SK-N-SH (cell line): ENCODE measurements at regions not wholly inside any gene's neighbourhood (a gene's known extent, or its start where the extent isn't known, plus 50 kb on each side); places are given as distances from the start of the nearest gene placed in this dataset.

Experiments used
- CTCF ChIA-PET: fragments of 300-600, 350-600 bp; formaldehyde crosslinking; extraction: SDS; loops from one replicate; lab custom pipeline; 2021; lab: Yijun Ruan, JAX
- POLR2A ChIA-PET: fragments of 350-600 bp; sonication (Branson Sonifier 250); formaldehyde crosslinking; extraction: SDS; loops from one replicate; lab custom pipeline; 2020; ENCODE audit warnings: antibody characterized with exemption, inconsistent platforms; lab: Yijun Ruan, JAX
- DNase-seq: peaks from one replicate; pipeline ENCODE4 v3.0.0; 2012
- H2AFZ ChIP-seq: fragments of 200-600 bp; sonication (generic); 2 replicates; pipeline ENCODE4 v1.8.1; 2016; ENCODE audit warnings: antibody characterized with exemption, mild to moderate bottlenecking, low read depth
- H3F3A ChIP-seq: fragments of 200-600 bp; sonication (generic); replicated peaks from 2 replicates; pipeline ENCODE3; 2016; ENCODE audit warnings: antibody characterized with exemption, mild to moderate bottlenecking; ENCODE audit not compliant: insufficient read depth
- H3K27ac ChIP-seq, 2 experiments: fragments of 200-500 bp in 1 of 2; fragments of 200-600 bp in 1 of 2; sonication (Bioruptor generic) in 1 of 2; sonication (generic), shearing (Covaris generic) in 1 of 2; 2 replicates each; pipeline versions ENCODE4 v1.5.1 to v1.6.1; 2014 to 2016; ENCODE audit warnings: low read depth in 2 of 2, inconsistent platforms in 1 of 2, low read length in 1 of 2, mild to moderate bottlenecking in 1 of 2, mixed read lengths in 1 of 2
- H3K27me3 ChIP-seq: fragments of 200-600 bp; sonication (generic), shearing (Covaris generic); 2 replicates; pipeline ENCODE4 v1.6.1; 2016; ENCODE audit warnings: mixed run types; ENCODE audit not compliant: insufficient read depth
- H3K36me3 ChIP-seq, 2 experiments: fragments of 200-500 bp in 1 of 2; fragments of 200-600 bp in 1 of 2; sonication (Bioruptor generic) in 1 of 2; sonication (generic) in 1 of 2; replicated peaks in 1 of 2; 2 replicates each; pipeline versions ENCODE3 to v1.5.1; 2014 to 2016; ENCODE audit warnings: low read length in 1 of 2, mild to moderate bottlenecking in 1 of 2; ENCODE audit not compliant: insufficient read depth in 2 of 2, control insufficient read depth in 1 of 2
- H3K4me1 ChIP-seq, 2 experiments: fragments of 200-500 bp in 1 of 2; fragments of 200-600 bp in 1 of 2; sonication (Bioruptor generic) in 1 of 2; sonication (generic), shearing (Covaris generic) in 1 of 2; 2 replicates each; pipeline versions ENCODE4 v1.5.1 to v1.6.1; 2014 to 2016; ENCODE audit warnings: low read depth in 1 of 2, low read length in 1 of 2, mixed run types in 1 of 2; ENCODE audit not compliant: insufficient read depth in 2 of 2, control insufficient read depth in 1 of 2
- H3K4me2 ChIP-seq: fragments of 200-600 bp; sonication (generic), shearing (Covaris generic); 2 replicates; pipeline ENCODE4 v1.6.1; 2017; ENCODE audit warnings: mixed run types
- H3K4me3 ChIP-seq, 2 experiments: fragments of 200-500 bp in 1 of 2; fragments of 200-600 bp in 1 of 2; sonication (Bioruptor generic) in 1 of 2; sonication (generic), shearing (Covaris generic) in 1 of 2; 2 replicates each; pipeline versions ENCODE4 v1.5.1 to v1.8.1; 2014 to 2016; ENCODE audit warnings: low read depth in 2 of 2, inconsistent platforms in 1 of 2, low read length in 1 of 2, mild to moderate bottlenecking in 1 of 2, mixed read lengths in 1 of 2, moderate library complexity in 1 of 2
- H3K79me2 ChIP-seq: fragments of 200-600 bp; sonication (generic); 2 replicates; pipeline ENCODE4 v1.8.1; 2017; ENCODE audit warnings: mild to moderate bottlenecking; ENCODE audit not compliant: insufficient read depth
- H3K9ac ChIP-seq: fragments of 200-600 bp; sonication (generic); 2 replicates; pipeline ENCODE4 v1.6.1; 2017; ENCODE audit warnings: mixed run types
- H3K9me2 ChIP-seq: fragments of 200-600 bp; sonication (generic); 2 replicates; pipeline ENCODE4 v1.6.1; 2017; ENCODE audit warnings: mixed run types
- H3K9me3 ChIP-seq: fragments of 200-600 bp; sonication (generic); 2 replicates; pipeline ENCODE4 v1.6.1; 2017; ENCODE audit warnings: mixed run types, mild to moderate bottlenecking, moderate library complexity
- H4K20me1 ChIP-seq: fragments of 200-600 bp; sonication (generic); 2 replicates; pipeline ENCODE4 v1.6.1; 2017; ENCODE audit warnings: mild to moderate bottlenecking, mixed run types; ENCODE audit not compliant: insufficient read depth
- CHD2 ChIP-seq: fragments of 150-350 bp; IDR thresholded peaks from 2 replicates; pipeline ENCODE4 v1.6.1; 2018; ENCODE audit warnings: low read length; ENCODE audit not compliant: partially characterized antibody
- CTCF ChIP-seq: fragments of 200-600 bp; sonication (generic); IDR thresholded peaks from 2 replicates; pipeline ENCODE4 v1.6.1; 2017; ENCODE audit warnings: antibody characterized with exemption, mild to moderate bottlenecking, moderate library complexity
- EP300 ChIP-seq, 2 experiments: IDR thresholded peaks; 2 replicates each; pipeline versions ENCODE4 v1.4.0 to v1.6.1; 2012; ENCODE audit warnings: borderline replicate concordance in 1 of 2, low read depth in 1 of 2, low read length in 1 of 2
- FOSL2 ChIP-seq: IDR thresholded peaks from 2 replicates; pipeline ENCODE4 v1.4.0; 2012; ENCODE audit warnings: low read depth, mild to moderate bottlenecking, moderate library complexity, borderline replicate concordance
- FOXM1 ChIP-seq: IDR thresholded peaks from 2 replicates; pipeline ENCODE4 v1.4.0; 2012; ENCODE audit warnings: low read depth, mild to moderate bottlenecking
- GATA2 ChIP-seq: sonication (generic); formaldehyde crosslinking; IDR thresholded peaks from 2 replicates; pipeline ENCODE4 v1.5.0; 2020; ENCODE audit warnings: mild to moderate bottlenecking, missing genetic modification reagents
- JUND ChIP-seq: IDR thresholded peaks from 2 replicates; pipeline ENCODE4 v1.4.0; 2012
- NFIC ChIP-seq: IDR thresholded peaks from 2 replicates; pipeline ENCODE4 v1.4.0; 2012; ENCODE audit warnings: borderline replicate concordance
- NRF1 ChIP-seq: IDR thresholded peaks from 2 replicates; pipeline ENCODE4 v1.6.1; 2012; ENCODE audit warnings: low read depth, mild to moderate bottlenecking, low read length
- RCOR1 ChIP-seq: fragments of 150-350 bp; IDR thresholded peaks from 2 replicates; pipeline ENCODE4 v1.6.1; 2017; ENCODE audit warnings: antibody characterized with exemption, low read length
- RXRA ChIP-seq: IDR thresholded peaks from 2 replicates; pipeline ENCODE4 v1.4.0; 2012; ENCODE audit warnings: low read depth, mild to moderate bottlenecking, borderline replicate concordance
- TCF12 ChIP-seq: IDR thresholded peaks from 2 replicates; pipeline ENCODE4 v1.4.0; 2012
- ZBTB33 ChIP-seq: IDR thresholded peaks from 2 replicates; pipeline ENCODE4 v1.4.0; 2012; ENCODE audit warnings: low read depth, borderline replicate concordance
- WGBS: methylation state at CpG from one replicate; pipeline ENCODE4 v1.1.6; 2017; ENCODE audit warnings: low lambda C conversion rate; 5-methylcytosine and 5-hydroxymethylcytosine counted together
- TF ChIP-seq, protein P1 (sequence below): IDR thresholded peaks from 2 replicates; pipeline ENCODE4 v1.4.0; 2012; ENCODE audit warnings: low read depth, borderline replicate concordance
- TF ChIP-seq, protein P2 (sequence below): fragments of 150-350 bp; IDR thresholded peaks from 2 replicates; pipeline ENCODE4 v1.6.1; 2017; ENCODE audit warnings: antibody characterized with exemption, low read length, low read depth, borderline replicate concordance

DNA sequence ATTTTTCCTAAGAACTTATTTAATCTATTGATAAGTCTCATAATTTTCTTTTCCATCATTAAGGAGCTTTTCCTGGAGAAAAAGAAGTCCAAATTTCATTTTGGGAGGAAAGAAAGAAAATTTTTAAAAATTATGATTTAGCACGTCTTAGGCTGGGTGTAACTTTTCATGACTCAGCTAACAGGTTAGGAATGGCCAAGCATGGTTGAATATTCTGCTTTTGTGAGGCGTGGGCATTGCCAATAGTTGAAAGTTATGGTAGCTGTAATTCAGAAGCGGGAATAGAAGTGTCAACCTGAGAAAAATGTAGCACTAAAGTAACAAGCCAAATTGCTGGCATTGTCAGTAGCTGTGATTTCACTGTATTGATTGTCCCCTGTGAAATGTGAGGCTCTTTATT, 77.2 kb upstream of the ARID1B start:
- no peak overlapping the region for H3K9ac ChIP-seq
- H4K20me1 ChIP-seq, result no peaks in the 10 kb centered on the region
- H3K4me1 ChIP-seq, result no peaks in the 10 kb centered on the region
- H3K79me2 ChIP-seq, result no peaks in the 10 kb centered on the region
- no peaks in the 10 kb centered on the region for H3K27me3 ChIP-seq
- no peak overlapping the region for H2AFZ ChIP-seq
- no peak for TF ChIP-seq RCOR1
- no peak for TF ChIP-seq RXRA
- no peak for TF ChIP-seq CTCF
- TF ChIP-seq, protein P1, sequence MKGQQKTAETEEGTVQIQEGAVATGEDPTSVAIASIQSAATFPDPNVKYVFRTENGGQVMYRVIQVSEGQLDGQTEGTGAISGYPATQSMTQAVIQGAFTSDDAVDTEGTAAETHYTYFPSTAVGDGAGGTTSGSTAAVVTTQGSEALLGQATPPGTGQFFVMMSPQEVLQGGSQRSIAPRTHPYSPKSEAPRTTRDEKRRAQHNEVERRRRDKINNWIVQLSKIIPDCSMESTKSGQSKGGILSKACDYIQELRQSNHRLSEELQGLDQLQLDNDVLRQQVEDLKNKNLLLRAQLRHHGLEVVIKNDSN, result no peak
- no peak for TF ChIP-seq GATA2 (CRISPR knock-in tag)
- no peak for TF ChIP-seq FOXM1
- no peak for TF ChIP-seq ZBTB33
- no peak for TF ChIP-seq CHD2
- no peak for TF ChIP-seq NFIC
- TF ChIP-seq, protein P2, sequence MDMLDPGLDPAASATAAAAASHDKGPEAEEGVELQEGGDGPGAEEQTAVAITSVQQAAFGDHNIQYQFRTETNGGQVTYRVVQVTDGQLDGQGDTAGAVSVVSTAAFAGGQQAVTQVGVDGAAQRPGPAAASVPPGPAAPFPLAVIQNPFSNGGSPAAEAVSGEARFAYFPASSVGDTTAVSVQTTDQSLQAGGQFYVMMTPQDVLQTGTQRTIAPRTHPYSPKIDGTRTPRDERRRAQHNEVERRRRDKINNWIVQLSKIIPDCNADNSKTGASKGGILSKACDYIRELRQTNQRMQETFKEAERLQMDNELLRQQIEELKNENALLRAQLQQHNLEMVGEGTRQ, result no peak
- no peak for TF ChIP-seq NRF1
- H3K27ac ChIP-seq, result no peak overlapping the region
- ChIA-PET POLR2A (no interaction called here), CTCF (interaction anchor here (0.5 to 1.0 kb wide), 2 partner anchors 11 to 235 kb away, joined by 3 to 4 read pairs; no protein-coding TSS in a partner anchor)
- 95% methylated on average over 3 of the region's 3 CpGs for WGBS
- H3K9me3 ChIP-seq, result no peaks in the 10 kb centered on the region
- H3K4me2 ChIP-seq, result no peak overlapping the region
- H3F3A ChIP-seq, result peaks cover 9% of the 10 kb centered on the region
- no peaks in the 10 kb centered on the region for H3K36me3 ChIP-seq
- DNase-seq, result no peak
- H3K9me2 ChIP-seq, result no peaks in the 10 kb centered on the region
- no peak overlapping the region for H3K4me3 ChIP-seq

GRCh38 chr6:156699017-156699421, 78.2 kb upstream of the ARID1B start:
- Histone ChIP-seq H4K20me1 (no peaks in the 10 kb centered on the region), H3K4me2 (peak overlapping the region; percentile 37; the same call in 1 of the 2 replicates), H3K36me3 (no peaks in the 10 kb centered on the region), H3K9me2 (no peaks in the 10 kb centered on the region), H3F3A (peaks cover 9% of the 10 kb centered on the region), H3K9me3 (no peaks in the 10 kb centered on the region), H3K4me1 (no peaks in the 10 kb centered on the region), H2AFZ (peak overlapping the region; percentile 46; the same call in 1 of the 2 replicates), H3K79me2 (no peaks in the 10 kb centered on the region), H3K27ac (peak overlapping the region in 1 of 2 experiments; percentile 41; a peak in 2 of 4 replicates), H3K27me3 (no peaks in the 10 kb centered on the region), H3K9ac (no peak overlapping the region), H3K4me3 (no peak overlapping the region; a peak in 1 of 4 replicates)
- ChIA-PET CTCF (no interaction called here), POLR2A (no interaction called here)
- DNase-seq, result no peak
- peak; percentile 21; the same call in 1 of the 2 replicates for TF ChIP-seq TCF12
- TF ChIP-seq EP300 (IDR thresholded peaks at IDR 0.05; ENCODE audit: borderline replicate concordance in 1 of 2, low read depth in 1 of 2, low read length in 1 of 2), result 0 out of 4 replicates have a peak, but pooled peaks of 1 of the 2 experiments have one; percentile 8
- TF ChIP-seq JUND, result peak; percentile 72
- TF ChIP-seq CTCF, result no peak
- TF ChIP-seq FOSL2, result peak; percentile 86; the same call in 1 of the 2 replicates
- WGBS, result 19% methylated on average over 5 of the region's 5 CpGs
